ENCODE measurements at regions not wholly inside any gene's neighbourhood (a gene's known extent, or its start where the extent isn't known, plus 50 kb on each side); places are given as distances from the start of the nearest gene placed in this dataset.

DNA sequence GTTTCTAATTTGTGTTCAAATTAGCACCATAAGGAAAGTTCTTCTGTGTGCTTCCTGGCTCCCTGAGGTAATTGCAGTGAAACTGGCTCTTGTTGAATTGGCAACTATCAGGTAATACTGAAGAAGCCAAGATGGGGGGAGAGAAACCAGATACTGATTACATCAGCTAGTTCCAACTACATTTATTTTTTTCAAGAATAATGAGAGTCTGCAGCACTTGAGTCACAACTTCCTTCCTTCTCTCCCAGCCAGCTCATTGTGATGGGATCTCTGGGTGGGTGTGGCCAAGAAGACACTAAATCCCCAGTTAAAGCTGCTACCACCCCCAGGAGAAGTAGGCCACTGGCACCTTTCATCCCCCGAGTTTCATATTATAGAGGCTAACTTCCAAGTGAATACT, 100.7 kb upstream of the RXFP2 start:
- FAIRE-seq (no peak), DNase-seq (ENCODE audit: insufficient read length, low spot score) (no peak)
- no peak for TF ChIP-seq POLR2A (IDR thresholded peaks at IDR 0.05; ENCODE audit: low read depth, low read length)
- no peak for TF ChIP-seq SPI1 (IDR thresholded peaks at IDR 0.05; ENCODE audit: low read depth, low read length)
- TF ChIP-seq PAX5 (IDR thresholded peaks at IDR 0.05; ENCODE audit: insufficient read depth, low read length, severe bottlenecking) = no peak
- no peak for TF ChIP-seq TAF1 (IDR thresholded peaks at IDR 0.05; ENCODE audit: low read depth, low read length)
- TF ChIP-seq POLR2AphosphoS5 (IDR thresholded peaks at IDR 0.05; ENCODE audit: low read depth, low read length) = no peak

DNA sequence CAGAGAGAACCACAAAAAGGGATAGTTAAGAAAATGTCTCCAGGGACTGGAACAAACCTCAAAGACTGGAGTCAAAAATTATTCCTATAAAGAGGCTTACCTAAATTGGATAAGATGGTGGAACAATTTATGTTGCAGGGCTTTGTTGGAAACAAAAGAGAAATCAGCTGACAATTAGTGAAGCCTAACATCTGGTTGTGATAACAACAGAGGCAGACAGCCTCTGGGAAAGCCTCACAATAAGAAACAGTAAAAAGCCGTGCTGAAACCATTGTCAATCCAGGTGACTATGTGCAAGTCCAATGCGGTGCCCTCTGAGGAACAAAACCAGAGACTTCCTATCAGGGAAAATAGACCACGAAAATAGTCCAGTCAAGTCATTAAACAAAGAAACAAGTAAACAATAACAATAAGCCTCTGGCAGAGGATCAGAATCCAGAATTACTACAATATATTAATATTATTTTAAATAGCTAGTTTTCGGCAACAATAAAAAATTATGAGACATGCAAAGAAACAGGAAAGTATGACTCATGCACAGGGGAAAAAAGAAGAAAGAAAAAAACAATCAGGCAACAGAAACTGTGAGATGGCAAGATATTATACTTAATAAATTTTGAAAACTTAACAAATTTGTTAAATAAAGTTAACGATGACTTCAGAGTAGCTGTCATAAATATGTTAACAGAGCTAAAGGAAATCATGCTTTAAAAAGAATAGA, 99.7 kb upstream of the RXFP2 start:
- DNase-seq (ENCODE audit: insufficient read length, low spot score) = no peak
- FAIRE-seq = no peak

DNA sequence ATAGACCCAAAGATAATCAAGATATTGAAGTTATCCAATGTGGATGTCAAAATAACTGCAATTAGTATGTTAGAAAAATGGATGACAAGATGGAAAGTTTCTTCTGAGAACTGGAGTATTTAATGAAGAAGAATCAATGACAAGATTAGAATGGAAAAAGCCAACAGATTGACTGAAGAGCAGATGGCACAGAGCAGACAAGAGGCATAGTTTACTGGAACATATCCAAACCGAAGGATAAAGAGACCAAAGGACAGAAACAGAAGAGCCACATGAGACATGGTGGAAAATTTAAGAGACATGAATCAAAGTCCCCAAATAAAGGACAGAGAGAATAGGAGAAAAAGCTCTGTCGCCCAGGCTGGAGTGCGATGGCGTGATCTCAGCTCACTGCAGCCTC, 89.6 kb upstream of the RXFP2 start:
- no peak for FAIRE-seq
- TF ChIP-seq POLR2A (IDR thresholded peaks at IDR 0.05; ENCODE audit: low read depth, low read length) (no peak), POLR2AphosphoS5 (IDR thresholded peaks at IDR 0.05; ENCODE audit: low read depth, low read length) (no peak), SPI1 (IDR thresholded peaks at IDR 0.05; ENCODE audit: low read depth, low read length) (no peak), TAF1 (IDR thresholded peaks at IDR 0.05; ENCODE audit: low read depth, low read length) (no peak), POU2F2 (IDR thresholded peaks at IDR 0.05; ENCODE audit: low read depth, low read length) (no peak)
- DNase-seq (ENCODE audit: insufficient read length, low spot score) = no peak

More for the DNA sequence above, 99.7 kb upstream of the RXFP2 start:
- TF ChIP-seq SPI1 (IDR thresholded peaks at IDR 0.05; ENCODE audit: low read depth, low read length) (no peak), POLR2AphosphoS5 (IDR thresholded peaks at IDR 0.05; ENCODE audit: low read depth, low read length) (no peak), PAX5 (IDR thresholded peaks at IDR 0.05; ENCODE audit: insufficient read depth, low read length, severe bottlenecking) (no peak), TAF1 (IDR thresholded peaks at IDR 0.05; ENCODE audit: low read depth, low read length) (no peak)

DNA sequence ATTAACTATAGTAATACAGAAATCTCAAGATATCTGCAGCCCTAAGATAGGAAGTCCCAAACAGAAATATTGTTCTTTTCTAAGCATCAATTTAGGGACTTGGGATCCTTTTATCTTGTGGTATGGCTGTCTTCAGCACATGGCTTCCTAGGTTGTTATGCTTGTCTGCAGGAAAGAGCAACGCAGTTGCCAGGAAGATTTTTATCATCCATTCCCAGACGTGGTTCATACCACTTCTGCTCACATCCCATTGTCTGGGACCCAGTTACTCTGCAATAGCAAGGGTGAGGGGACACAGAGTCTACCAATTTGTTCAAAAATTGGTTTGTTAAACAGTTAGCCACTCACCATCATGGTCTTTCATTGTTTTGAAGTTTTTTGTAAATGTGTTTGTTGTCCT, 85.6 kb upstream of the RXFP2 start:
- DNase-seq (ENCODE audit: insufficient read length, low spot score) = no peak
- TF ChIP-seq POLR2A (IDR thresholded peaks at IDR 0.05; ENCODE audit: low read depth, low read length) (no peak), SPI1 (IDR thresholded peaks at IDR 0.05; ENCODE audit: low read depth, low read length) (no peak), TAF1 (IDR thresholded peaks at IDR 0.05; ENCODE audit: low read depth, low read length) (no peak), POU2F2 (IDR thresholded peaks at IDR 0.05; ENCODE audit: low read depth, low read length) (no peak), POLR2AphosphoS5 (IDR thresholded peaks at IDR 0.05; ENCODE audit: low read depth, low read length) (no peak), PAX5 (IDR thresholded peaks at IDR 0.05; ENCODE audit: insufficient read depth, low read length, severe bottlenecking) (no peak)
- FAIRE-seq = no peak

DNA sequence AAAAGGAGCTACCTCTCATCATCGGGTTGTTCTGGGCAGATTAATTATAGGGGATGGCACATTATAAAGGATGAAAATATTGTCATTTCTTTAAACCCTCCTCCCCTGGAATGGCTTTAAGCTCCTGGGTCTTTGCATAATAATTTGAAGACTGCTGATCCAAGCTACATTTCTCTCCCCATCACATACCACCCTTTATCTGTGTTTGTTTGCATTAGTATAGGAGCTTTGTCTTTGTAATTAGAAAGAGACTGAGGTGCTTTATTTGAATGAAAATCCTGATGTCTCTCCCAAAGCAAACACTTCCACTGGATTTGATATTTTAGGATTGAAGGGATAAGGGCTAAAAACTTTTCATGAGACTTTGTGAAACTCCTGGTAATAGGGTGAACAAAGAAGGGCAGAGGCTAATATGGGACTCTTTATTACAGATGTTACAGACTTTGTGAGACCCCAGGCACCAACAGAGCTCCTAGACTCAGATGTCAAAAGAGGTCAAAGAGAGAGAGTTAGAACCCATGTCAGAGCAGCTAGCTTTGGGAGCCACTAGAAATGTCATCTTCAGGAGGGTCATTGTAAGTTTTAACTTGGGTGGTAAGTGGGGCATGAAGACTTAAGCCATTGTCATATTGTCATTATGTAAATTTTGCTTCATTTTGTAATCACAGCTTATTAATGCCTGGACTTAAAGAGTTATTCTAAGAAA, 75.3 kb upstream of the RXFP2 start:
- TF ChIP-seq PAX5 (IDR thresholded peaks at IDR 0.05; ENCODE audit: insufficient read depth, low read length, severe bottlenecking) (no peak), POLR2AphosphoS5 (IDR thresholded peaks at IDR 0.05; ENCODE audit: low read depth, low read length) (no peak), TAF1 (IDR thresholded peaks at IDR 0.05; ENCODE audit: low read depth, low read length) (no peak), POU2F2 (IDR thresholded peaks at IDR 0.05; ENCODE audit: low read depth, low read length) (no peak), SPI1 (IDR thresholded peaks at IDR 0.05; ENCODE audit: low read depth, low read length) (no peak), POLR2A (IDR thresholded peaks at IDR 0.05; ENCODE audit: low read depth, low read length) (no peak)
- DNase-seq (ENCODE audit: insufficient read length, low spot score) = no peak
- FAIRE-seq = no peak

DNA sequence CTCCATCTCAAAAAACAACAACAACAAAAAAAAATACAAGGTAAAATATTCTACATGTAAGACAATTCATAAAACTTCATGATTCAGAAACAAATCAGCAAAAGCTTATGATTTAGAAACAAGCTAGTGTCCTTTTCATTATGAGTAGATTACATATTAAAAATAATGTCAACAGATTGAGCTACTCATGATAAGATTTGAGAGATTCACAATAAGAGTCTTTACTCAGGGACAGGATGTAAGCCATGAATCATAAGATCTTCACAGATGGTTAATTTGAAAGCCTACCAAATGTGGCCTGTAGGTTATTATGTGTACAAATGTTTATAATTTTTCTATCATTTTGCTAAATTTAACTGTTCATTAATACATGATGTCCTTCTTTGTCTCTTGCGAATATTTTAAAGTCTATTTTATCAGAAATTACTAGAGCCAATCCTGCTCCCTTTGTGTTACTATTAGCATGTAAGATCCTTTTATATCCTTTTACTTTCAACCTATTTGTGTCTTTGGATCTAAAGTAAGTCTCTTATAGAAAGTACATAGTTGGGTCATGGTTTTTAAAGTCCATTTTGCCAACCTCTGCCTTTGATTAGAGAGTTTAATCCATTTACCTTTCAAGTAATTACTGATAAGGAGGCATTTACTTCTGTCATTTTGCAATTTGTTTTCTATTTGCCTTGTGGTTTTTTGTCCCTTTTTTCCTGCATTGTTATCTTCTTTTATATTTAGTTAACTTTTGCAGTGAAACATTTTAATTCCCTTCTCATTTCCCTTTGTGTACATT, 68.3 kb upstream of the RXFP2 start:
- no peak for FAIRE-seq
- DNase-seq (ENCODE audit: insufficient read length, low spot score) = no peak
- TF ChIP-seq POU2F2 (IDR thresholded peaks at IDR 0.05; ENCODE audit: low read depth, low read length) (no peak), PAX5 (IDR thresholded peaks at IDR 0.05; ENCODE audit: insufficient read depth, low read length, severe bottlenecking) (no peak)

DNA sequence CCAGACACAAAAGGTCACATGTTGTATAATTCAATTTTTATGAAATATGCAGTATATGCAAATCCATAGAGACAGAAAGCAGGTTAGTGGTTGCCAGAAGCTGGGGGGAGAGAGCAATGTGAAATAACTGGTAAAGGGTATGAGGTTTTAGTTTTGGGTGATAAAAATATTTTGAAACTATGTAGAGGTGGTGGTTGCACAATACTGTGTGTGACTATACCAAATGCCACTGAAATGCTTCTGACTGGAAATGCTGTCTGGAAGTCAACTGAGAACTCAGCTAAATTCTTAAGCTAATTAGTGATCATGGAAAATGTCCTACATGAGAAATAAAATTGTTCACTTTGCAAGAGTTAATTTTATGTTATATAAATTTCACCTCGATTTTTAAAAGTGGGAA, 65.3 kb upstream of the RXFP2 start:
- FAIRE-seq = no peak
- TF ChIP-seq TAF1 (IDR thresholded peaks at IDR 0.05; ENCODE audit: low read depth, low read length) (no peak), POLR2AphosphoS5 (IDR thresholded peaks at IDR 0.05; ENCODE audit: low read depth, low read length) (no peak), SPI1 (IDR thresholded peaks at IDR 0.05; ENCODE audit: low read depth, low read length) (no peak), POLR2A (IDR thresholded peaks at IDR 0.05; ENCODE audit: low read depth, low read length) (no peak), POU2F2 (IDR thresholded peaks at IDR 0.05; ENCODE audit: low read depth, low read length) (no peak), PAX5 (IDR thresholded peaks at IDR 0.05; ENCODE audit: insufficient read depth, low read length, severe bottlenecking) (no peak)
- no peak for DNase-seq (ENCODE audit: insufficient read length, low spot score)

DNA sequence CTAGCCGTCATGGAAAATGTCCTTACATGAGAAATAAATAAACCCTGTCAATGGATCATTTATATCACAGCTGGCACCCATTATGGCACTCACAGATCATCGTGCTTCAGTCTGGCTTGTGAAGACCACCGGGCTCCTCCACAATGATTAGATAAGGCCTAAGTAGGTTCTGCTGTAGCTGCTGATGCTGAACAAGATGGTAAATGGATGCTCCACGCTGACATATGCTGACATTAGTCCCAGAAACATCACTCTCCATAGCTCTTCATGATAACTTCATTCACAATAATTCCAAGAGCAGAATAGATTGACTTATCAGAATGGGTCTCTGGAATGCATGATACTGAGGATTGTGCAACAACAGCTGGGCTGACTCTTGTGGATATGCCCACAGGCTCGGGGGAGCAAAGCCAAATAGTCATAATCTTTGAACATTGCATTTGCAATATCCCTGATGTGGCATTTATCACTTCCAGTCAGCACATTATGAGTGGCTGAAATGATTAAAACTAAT, 63.8 kb upstream of the RXFP2 start:
- no peak for DNase-seq (ENCODE audit: insufficient read length, low spot score)
- TF ChIP-seq POLR2A (IDR thresholded peaks at IDR 0.05; ENCODE audit: low read depth, low read length) = no peak
- TF ChIP-seq PAX5 (IDR thresholded peaks at IDR 0.05; ENCODE audit: insufficient read depth, low read length, severe bottlenecking) = no peak
- no peak for TF ChIP-seq POLR2AphosphoS5 (IDR thresholded peaks at IDR 0.05; ENCODE audit: low read depth, low read length)
- TF ChIP-seq SPI1 (IDR thresholded peaks at IDR 0.05; ENCODE audit: low read depth, low read length) = no peak
- no peak for FAIRE-seq

DNA sequence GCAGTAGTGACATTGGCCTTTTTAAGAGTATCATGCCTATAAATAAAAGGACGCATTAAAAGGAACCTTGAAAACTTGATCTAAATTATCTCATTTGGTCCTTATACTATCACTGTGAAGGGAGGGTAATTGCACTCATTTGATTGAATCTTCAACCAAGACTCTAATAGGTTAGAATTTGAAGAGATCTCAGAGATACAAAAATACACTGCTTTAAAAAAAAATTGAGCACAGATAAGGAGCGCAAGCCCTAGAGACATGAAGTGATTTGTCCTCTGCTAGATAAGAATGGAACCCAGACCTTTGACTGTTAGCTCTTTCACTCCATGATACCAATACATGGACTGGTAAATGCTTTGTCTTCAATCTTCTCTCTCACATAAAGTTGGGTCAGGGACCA, 58.2 kb upstream of the RXFP2 start:
- no peak for DNase-seq (ENCODE audit: insufficient read length, low spot score)
- no peak for FAIRE-seq
- TF ChIP-seq POLR2A (IDR thresholded peaks at IDR 0.05; ENCODE audit: low read depth, low read length) (no peak), PAX5 (IDR thresholded peaks at IDR 0.05; ENCODE audit: insufficient read depth, low read length, severe bottlenecking) (no peak), SPI1 (IDR thresholded peaks at IDR 0.05; ENCODE audit: low read depth, low read length) (no peak), TAF1 (IDR thresholded peaks at IDR 0.05; ENCODE audit: low read depth, low read length) (no peak)

Measured in GM12891 (cell line).